ENCODE measurements at regions not wholly inside any gene's neighbourhood (a gene's known extent, or its start where the extent isn't known, plus 50 kb on each side); places are given as distances from the start of the nearest gene placed in this dataset.

DNA sequence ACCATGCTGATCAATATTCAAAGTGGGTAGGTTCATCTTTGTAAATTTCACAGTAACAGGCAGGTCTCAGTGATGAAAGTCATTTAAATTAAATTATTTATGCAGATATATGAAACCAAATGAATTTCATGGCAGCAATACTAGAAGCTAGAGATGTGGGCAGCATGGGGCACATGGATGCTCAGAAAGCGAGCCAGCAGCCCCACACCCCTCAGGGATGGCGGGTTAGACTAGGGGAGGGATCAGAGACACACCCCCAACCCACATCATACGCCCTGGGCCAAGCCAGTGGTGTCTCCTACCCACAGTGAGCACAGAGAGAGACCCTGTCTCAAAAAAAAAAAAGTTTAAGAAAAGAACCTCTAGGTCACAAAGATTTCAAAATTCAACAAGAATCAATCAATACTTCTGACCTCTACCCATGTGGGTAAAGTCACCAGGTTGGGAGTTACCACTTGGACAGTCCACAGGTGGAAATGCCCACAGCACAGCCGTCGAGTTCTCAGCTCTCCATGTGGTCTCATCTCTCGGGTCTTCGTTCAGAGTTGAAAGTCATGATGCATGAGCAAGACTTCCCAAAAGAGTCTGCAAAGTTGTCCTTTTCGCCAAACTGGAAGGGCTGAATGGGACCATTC, 79.3 kb upstream of the PPP2R2D start:
- TF ChIP-seq, protein P1, sequence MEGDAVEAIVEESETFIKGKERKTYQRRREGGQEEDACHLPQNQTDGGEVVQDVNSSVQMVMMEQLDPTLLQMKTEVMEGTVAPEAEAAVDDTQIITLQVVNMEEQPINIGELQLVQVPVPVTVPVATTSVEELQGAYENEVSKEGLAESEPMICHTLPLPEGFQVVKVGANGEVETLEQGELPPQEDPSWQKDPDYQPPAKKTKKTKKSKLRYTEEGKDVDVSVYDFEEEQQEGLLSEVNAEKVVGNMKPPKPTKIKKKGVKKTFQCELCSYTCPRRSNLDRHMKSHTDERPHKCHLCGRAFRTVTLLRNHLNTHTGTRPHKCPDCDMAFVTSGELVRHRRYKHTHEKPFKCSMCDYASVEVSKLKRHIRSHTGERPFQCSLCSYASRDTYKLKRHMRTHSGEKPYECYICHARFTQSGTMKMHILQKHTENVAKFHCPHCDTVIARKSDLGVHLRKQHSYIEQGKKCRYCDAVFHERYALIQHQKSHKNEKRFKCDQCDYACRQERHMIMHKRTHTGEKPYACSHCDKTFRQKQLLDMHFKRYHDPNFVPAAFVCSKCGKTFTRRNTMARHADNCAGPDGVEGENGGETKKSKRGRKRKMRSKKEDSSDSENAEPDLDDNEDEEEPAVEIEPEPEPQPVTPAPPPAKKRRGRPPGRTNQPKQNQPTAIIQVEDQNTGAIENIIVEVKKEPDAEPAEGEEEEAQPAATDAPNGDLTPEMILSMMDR (conservative IDR thresholded peaks at IDR 0.05; ENCODE audit: low read depth, low read length): no peak
- no peak for TF ChIP-seq EZH2 (IDR thresholded peaks at IDR 0.05; ENCODE audit: borderline replicate concordance, low read depth, low read length, poor library complexity, severe bottlenecking)
